Thyroid gland (tissue), 4 donors: ENCODE measurements at regions not wholly inside any gene's neighbourhood (a gene's known extent, or its start where the extent isn't known, plus 50 kb on each side); places are given as distances from the start of the nearest gene placed in this dataset.

Experiments
- DNase-seq, 2 donors: peaks; one replicate each; pipeline ENCODE4 v3.0.0-alpha.2; 2019
- H3K27ac ChIP-seq, 3 donors: fragments of 200-600 bp; sonication (generic); 1 replicate in 2 of 3; 2 replicates in 1 of 3; pipeline ENCODE4 v1.5.1; 2016 to 2019; ENCODE audit warnings: mild to moderate bottlenecking in 1 of 3, moderate library complexity in 1 of 3
- H3K27me3 ChIP-seq: fragments of 200-600 bp; sonication (generic); one replicate; pipeline ENCODE4 v1.5.1; 2019
- H3K36me3 ChIP-seq, 2 donors: fragments of 200-600 bp; sonication (generic); one replicate each; pipeline ENCODE4 v1.5.1; 2016 to 2019
- H3K4me1 ChIP-seq, 2 donors: fragments of 200-600 bp; sonication (generic); one replicate each; pipeline ENCODE4 v1.5.1; 2017 to 2019
- H3K4me3 ChIP-seq, 3 donors: fragments of 200-600 bp; sonication (generic); replicated peaks in 1 of 3; 1 replicate in 2 of 3; 2 replicates in 1 of 3; pipeline ENCODE4 v1.5.1; 2016; ENCODE audit warnings: mild to moderate bottlenecking in 1 of 3
- H3K9me3 ChIP-seq: fragments of 200-600 bp; sonication (generic); one replicate; pipeline ENCODE4 v1.5.1; 2017
- CTCF ChIP-seq, 6 experiments: fragments of 200-600 bp in 3 of 6; fragments of 450-650 bp in 3 of 6; sonication (generic) in 3 of 6; IDR thresholded peaks; one replicate each; pipeline ENCODE4 v1.5.1; 2016 to 2019; ENCODE audit warnings: antibody characterized with exemption in 6 of 6, mild to moderate bottlenecking in 2 of 6, inconsistent platforms in 1 of 6, moderate library complexity in 1 of 6
- POLR2A ChIP-seq, 2 donors: fragments of 450-650 bp; IDR thresholded peaks; one replicate each; pipeline ENCODE4 v1.6.1; 2017; ENCODE audit warnings: antibody characterized with exemption in 2 of 2, mild to moderate bottlenecking in 2 of 2, moderate library complexity in 1 of 2
- WGBS, 2 donors: methylation state at CpG; one replicate each; pipeline ENCODE4 v1.1.5; 2017; 5-methylcytosine and 5-hydroxymethylcytosine counted together
- intact Hi-C: fragments of 100-400 bp; cut with DNase I; formaldehyde crosslinking; loops from one replicate; pipeline ENCODE4 v1.15.1; 2023

GRCh38 chr18:27242392-27243047 is 57.4 kb upstream of the CHST9 start:
- Histone ChIP-seq H3K36me3 (no peaks in the 10 kb centered on the region), H3K4me3 (no peak overlapping the region), H3K27ac (no peak overlapping the region), H3K4me1 (no peaks in the 10 kb centered on the region), H3K9me3 (no peaks in the 10 kb centered on the region), H3K27me3 (no peaks in the 10 kb centered on the region)
- DNase-seq, result no peak
- TF ChIP-seq CTCF (IDR thresholded peaks at IDR 0.05) (no peak), POLR2A (IDR thresholded peaks at IDR 0.05) (no peak)
- intact Hi-C loops, result no loop called here
- WGBS, 2 donors, result 58 to 72% methylated on average over 5 of the region's 5 CpGs

GRCh38 chr18:27240383-27240782 is 55.3 kb upstream of the CHST9 start:
- H3K27ac ChIP-seq, result no peak overlapping the region
- H3K4me3 ChIP-seq, result no peak overlapping the region
- 75 to 78% methylated on average over 3 of the region's 3 CpGs for WGBS, 2 donors
- DNase-seq, result no peak
- intact Hi-C loops, result no loop called here
- H3K4me1 ChIP-seq, result no peaks in the 10 kb centered on the region
- H3K36me3 ChIP-seq, result no peaks in the 10 kb centered on the region
- no peaks in the 10 kb centered on the region for H3K27me3 ChIP-seq
- no peak for TF ChIP-seq POLR2A (IDR thresholded peaks at IDR 0.05)
- no peaks in the 10 kb centered on the region for H3K9me3 ChIP-seq

GRCh38 chr18:27239669-27240068 is 54.6 kb upstream of the CHST9 start:
- no peaks in the 10 kb centered on the region for H3K9me3 ChIP-seq
- WGBS, 2 donors, result 70 to 86% methylated on average over 4 of the region's 4 CpGs
- no peaks in the 10 kb centered on the region for H3K36me3 ChIP-seq
- intact Hi-C loops, result no loop called here
- no peaks in the 10 kb centered on the region for H3K4me1 ChIP-seq
- no peak overlapping the region for H3K27ac ChIP-seq
- DNase-seq, result no peak
- no peak for TF ChIP-seq POLR2A (IDR thresholded peaks at IDR 0.05)
- no peak for TF ChIP-seq CTCF (IDR thresholded peaks at IDR 0.05)
- no peaks in the 10 kb centered on the region for H3K27me3 ChIP-seq
- no peak overlapping the region for H3K4me3 ChIP-seq

GRCh38 chr18:27235218-27235870 is 50.2 kb upstream of the CHST9 start:
- Histone ChIP-seq H3K36me3 (no peaks in the 10 kb centered on the region), H3K4me3 (no peak overlapping the region), H3K9me3 (no peaks in the 10 kb centered on the region), H3K27me3 (no peaks in the 10 kb centered on the region), H3K4me1 (no peaks in the 10 kb centered on the region), H3K27ac (no peak overlapping the region)
- WGBS, 2 donors, result 81 to 87% methylated on average over 4 of the region's 4 CpGs
- DNase-seq, result no peak
- no peak for TF ChIP-seq CTCF (IDR thresholded peaks at IDR 0.05)
- TF ChIP-seq POLR2A (IDR thresholded peaks at IDR 0.05), result no peak
- intact Hi-C loops, result no loop called here
